Suprapubic skin (tissue), 4 donors: ENCODE measurements at regions not wholly inside any gene's neighbourhood (a gene's known extent, or its start where the extent isn't known, plus 50 kb on each side); places are given as distances from the start of the nearest gene placed in this dataset.

Source experiments
- DNase-seq, 2 donors: peaks; one replicate each; pipeline ENCODE4 v3.0.0-alpha.2; 2019; ENCODE audit warnings: low spot score in 2 of 2
- H3K27ac ChIP-seq: fragments of 200-600 bp; sonication (generic); one replicate; pipeline ENCODE4 v1.5.1; 2019
- H3K27me3 ChIP-seq: fragments of 200-600 bp; sonication (generic); one replicate; pipeline ENCODE4 v1.5.1; 2019
- H3K36me3 ChIP-seq: fragments of 200-600 bp; sonication (generic); one replicate; pipeline ENCODE4 v1.5.1; 2019
- H3K4me1 ChIP-seq: fragments of 200-600 bp; sonication (generic); one replicate; pipeline ENCODE4 v1.5.1; 2019
- H3K4me3 ChIP-seq: fragments of 200-600 bp; sonication (generic); one replicate; pipeline ENCODE4 v1.5.1; 2019; ENCODE audit warnings: mild to moderate bottlenecking
- H3K9me3 ChIP-seq: fragments of 200-600 bp; sonication (generic); one replicate; pipeline ENCODE4 v1.5.1; 2019
- EP300 ChIP-seq: sonication (generic); formaldehyde crosslinking; IDR thresholded peaks from one replicate; pipeline ENCODE4 v1.6.1; 2017; ENCODE audit warnings: antibody characterized with exemption
- POLR2A ChIP-seq, 2 donors: fragments of 450-650 bp; IDR thresholded peaks; one replicate each; pipeline ENCODE4 v1.6.1; 2017; ENCODE audit warnings: antibody characterized with exemption in 2 of 2, mild to moderate bottlenecking in 2 of 2, moderate library complexity in 2 of 2
- POLR2AphosphoS5 ChIP-seq, 3 donors: sonication (generic); formaldehyde crosslinking; IDR thresholded peaks; one replicate each; pipeline ENCODE4 v1.6.1; 2017; ENCODE audit warnings: antibody characterized with exemption in 3 of 3
- WGBS: methylation state at CpG from one replicate; pipeline ENCODE4 v1.1.5; 2018; 5-methylcytosine and 5-hydroxymethylcytosine counted together
- TF ChIP-seq, protein P1 (sequence below), 2 donors: fragments of 200-600 bp in 1 of 2; fragments of 450-650 bp in 1 of 2; sonication (generic) in 1 of 2; IDR thresholded peaks; one replicate each; pipeline ENCODE4 v1.5.1; 2016 to 2019; ENCODE audit warnings: antibody characterized with exemption in 2 of 2, mild to moderate bottlenecking in 1 of 2, moderate library complexity in 1 of 2

GRCh38 chr4:32950866-32951265 lies 2230.7 kb downstream of the PCDH7 start:
- no peaks in the 10 kb centered on the region for H3K4me1 ChIP-seq
- H3K27ac ChIP-seq: no peak overlapping the region
- no peaks in the 10 kb centered on the region for H3K9me3 ChIP-seq
- no peak for DNase-seq
- no peak overlapping the region for H3K4me3 ChIP-seq
- H3K27me3 ChIP-seq: no peaks in the 10 kb centered on the region
- TF ChIP-seq EP300: no peak
- no peak for TF ChIP-seq POLR2A (IDR thresholded peaks at IDR 0.05)
- TF ChIP-seq POLR2AphosphoS5 (IDR thresholded peaks at IDR 0.05): no peak
- TF ChIP-seq, protein P1, sequence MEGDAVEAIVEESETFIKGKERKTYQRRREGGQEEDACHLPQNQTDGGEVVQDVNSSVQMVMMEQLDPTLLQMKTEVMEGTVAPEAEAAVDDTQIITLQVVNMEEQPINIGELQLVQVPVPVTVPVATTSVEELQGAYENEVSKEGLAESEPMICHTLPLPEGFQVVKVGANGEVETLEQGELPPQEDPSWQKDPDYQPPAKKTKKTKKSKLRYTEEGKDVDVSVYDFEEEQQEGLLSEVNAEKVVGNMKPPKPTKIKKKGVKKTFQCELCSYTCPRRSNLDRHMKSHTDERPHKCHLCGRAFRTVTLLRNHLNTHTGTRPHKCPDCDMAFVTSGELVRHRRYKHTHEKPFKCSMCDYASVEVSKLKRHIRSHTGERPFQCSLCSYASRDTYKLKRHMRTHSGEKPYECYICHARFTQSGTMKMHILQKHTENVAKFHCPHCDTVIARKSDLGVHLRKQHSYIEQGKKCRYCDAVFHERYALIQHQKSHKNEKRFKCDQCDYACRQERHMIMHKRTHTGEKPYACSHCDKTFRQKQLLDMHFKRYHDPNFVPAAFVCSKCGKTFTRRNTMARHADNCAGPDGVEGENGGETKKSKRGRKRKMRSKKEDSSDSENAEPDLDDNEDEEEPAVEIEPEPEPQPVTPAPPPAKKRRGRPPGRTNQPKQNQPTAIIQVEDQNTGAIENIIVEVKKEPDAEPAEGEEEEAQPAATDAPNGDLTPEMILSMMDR (IDR thresholded peaks at IDR 0.05): no peak
- no peaks in the 10 kb centered on the region for H3K36me3 ChIP-seq
- WGBS: 84% methylated on average over 3 of the region's 3 CpGs

GRCh38 chr4:32958586-32958985 lies 2238.4 kb downstream of the PCDH7 start:
- DNase-seq: no peak
- no peaks in the 10 kb centered on the region for H3K36me3 ChIP-seq
- no peak overlapping the region for H3K4me3 ChIP-seq
- H3K27ac ChIP-seq: no peak overlapping the region
- WGBS: 71% methylated on average over 2 of the region's 2 CpGs
- H3K27me3 ChIP-seq: no peaks in the 10 kb centered on the region
- TF ChIP-seq POLR2A (IDR thresholded peaks at IDR 0.05): no peak
- TF ChIP-seq POLR2AphosphoS5 (IDR thresholded peaks at IDR 0.05): no peak
- TF ChIP-seq, protein P1 (IDR thresholded peaks at IDR 0.05): no peak
- no peak for TF ChIP-seq EP300
- H3K4me1 ChIP-seq: no peaks in the 10 kb centered on the region
- H3K9me3 ChIP-seq: no peaks in the 10 kb centered on the region

DNA sequence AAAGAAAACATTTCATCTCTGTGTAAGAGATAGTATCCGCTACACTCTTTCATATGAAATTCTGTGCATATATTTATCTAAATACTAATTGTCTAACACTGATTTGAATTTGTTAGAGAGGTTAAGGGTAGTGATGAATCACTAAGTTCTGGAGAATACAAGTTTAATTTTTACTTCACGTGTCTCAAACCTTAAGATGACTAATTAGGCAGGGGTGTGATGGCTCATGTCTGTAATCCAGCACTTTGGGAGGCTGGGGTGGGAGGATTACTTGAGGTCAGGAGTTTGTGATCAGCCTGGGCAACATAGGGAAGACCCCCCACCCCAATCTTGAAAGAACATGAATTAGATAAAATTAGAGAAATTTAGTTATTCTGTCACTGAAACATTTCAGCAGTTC lies 2241.9 kb downstream of the PCDH7 start:
- H3K36me3 ChIP-seq: no peaks in the 10 kb centered on the region
- 81% methylated on average over 2 of the region's 2 CpGs for WGBS

DNA sequence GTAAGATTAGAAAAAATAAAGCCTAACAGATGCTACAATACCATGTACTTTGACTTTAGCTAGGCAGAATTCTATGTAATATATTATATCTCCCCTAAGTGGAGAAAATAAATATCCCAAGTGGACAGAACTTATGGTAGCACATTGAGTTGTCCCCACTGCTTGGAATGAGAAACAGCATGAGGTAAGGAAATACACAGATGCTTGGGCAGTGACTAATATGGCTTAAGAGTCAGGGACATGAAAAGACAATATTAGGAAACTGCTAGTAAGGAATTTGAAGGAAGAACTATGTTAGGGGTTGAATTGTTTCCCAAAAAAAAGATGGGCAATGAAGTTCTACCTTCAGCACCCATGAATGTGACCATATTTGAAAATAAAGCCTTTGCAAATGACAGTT lies 2265.1 kb downstream of the PCDH7 start:
- no peak overlapping the region for H3K27ac ChIP-seq
- H3K9me3 ChIP-seq: no peaks in the 10 kb centered on the region
- no peaks in the 10 kb centered on the region for H3K4me1 ChIP-seq
- no peak for TF ChIP-seq POLR2AphosphoS5 (IDR thresholded peaks at IDR 0.05)
- no peak for TF ChIP-seq EP300
- TF ChIP-seq POLR2A (IDR thresholded peaks at IDR 0.05): no peak
- TF ChIP-seq, protein P1 (IDR thresholded peaks at IDR 0.05): no peak
- H3K4me3 ChIP-seq: no peak overlapping the region
- H3K27me3 ChIP-seq: no peaks in the 10 kb centered on the region
- no peaks in the 10 kb centered on the region for H3K36me3 ChIP-seq
- DNase-seq: no peak

More for the DNA sequence above, 2241.9 kb downstream of the PCDH7 start:
- TF ChIP-seq POLR2AphosphoS5 (IDR thresholded peaks at IDR 0.05) (no peak), EP300 (no peak), POLR2A (IDR thresholded peaks at IDR 0.05) (no peak)
- TF ChIP-seq, protein P1 (IDR thresholded peaks at IDR 0.05): no peak
- Histone ChIP-seq H3K4me3 (no peak overlapping the region), H3K27ac (no peak overlapping the region), H3K27me3 (no peaks in the 10 kb centered on the region), H3K4me1 (no peaks in the 10 kb centered on the region), H3K9me3 (no peaks in the 10 kb centered on the region)
- no peak for DNase-seq

DNA sequence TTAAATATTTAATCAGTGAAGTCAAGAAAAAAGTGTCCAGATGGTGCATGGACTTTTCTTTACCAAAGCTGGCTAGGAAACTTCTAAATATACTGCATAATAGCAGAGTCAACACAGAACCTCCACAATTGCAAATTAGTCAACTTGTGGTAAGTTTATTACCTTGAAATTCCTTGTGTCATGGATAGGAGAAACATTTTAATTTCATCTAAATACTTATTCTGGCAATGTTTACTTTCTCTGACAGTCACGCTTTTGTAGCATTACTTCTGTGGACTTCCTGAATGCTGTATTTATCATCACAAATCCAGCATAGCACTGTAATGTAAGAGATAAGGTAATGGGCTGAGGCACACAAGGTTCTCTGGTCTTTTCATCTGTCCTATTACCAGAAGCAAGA lies 2266.1 kb downstream of the PCDH7 start:
- WGBS: 91% methylated on average over 1 of the region's 1 CpG
- no peak for DNase-seq
- H3K9me3 ChIP-seq: no peaks in the 10 kb centered on the region
- H3K27me3 ChIP-seq: no peaks in the 10 kb centered on the region
- no peaks in the 10 kb centered on the region for H3K4me1 ChIP-seq
- H3K36me3 ChIP-seq: no peaks in the 10 kb centered on the region
- H3K27ac ChIP-seq: no peak overlapping the region
- no peak overlapping the region for H3K4me3 ChIP-seq
- TF ChIP-seq POLR2A (IDR thresholded peaks at IDR 0.05): no peak

GRCh38 chr4:32987111-32987510 lies 2266.9 kb downstream of the PCDH7 start:
- Histone ChIP-seq H3K36me3 (no peaks in the 10 kb centered on the region), H3K9me3 (no peaks in the 10 kb centered on the region), H3K27ac (no peak overlapping the region), H3K4me1 (no peaks in the 10 kb centered on the region), H3K27me3 (no peaks in the 10 kb centered on the region), H3K4me3 (no peak overlapping the region)
- TF ChIP-seq, protein P1 (IDR thresholded peaks at IDR 0.05): no peak
- TF ChIP-seq POLR2AphosphoS5 (IDR thresholded peaks at IDR 0.05) (no peak), EP300 (no peak), POLR2A (IDR thresholded peaks at IDR 0.05) (no peak)
- DNase-seq: no peak
- WGBS: 77% methylated on average over 2 of the region's 2 CpGs
